ENCODE measurements at regions not wholly inside any gene's neighbourhood (a gene's known extent, or its start where the extent isn't known, plus 50 kb on each side); places are given as distances from the start of the nearest gene placed in this dataset.

GRCh38 chr6:166715992-166716391 lies 88.9 kb upstream of the RPS6KA2 start:
- ATAC-seq (no peak), DNase-seq (no peak)
- Histone ChIP-seq H3K27me3 (ENCODE audit: low read depth) (no peaks in the 10 kb centered on the region), H3K4me1 (no peaks in the 10 kb centered on the region), H3K27ac (no peak overlapping the region), H3K9me3 (no peaks in the 10 kb centered on the region), H3K36me3 (no peaks in the 10 kb centered on the region), H3K4me3 (no peak overlapping the region)
- intact Hi-C loops (cut with DNase I): no loop called here
- TF ChIP-seq CTCF (IDR thresholded peaks at IDR 0.05): no peak

GRCh38 chr6:166715065-166715464 lies 88.0 kb upstream of the RPS6KA2 start:
- no peaks in the 10 kb centered on the region for H3K36me3 ChIP-seq
- ATAC-seq (peak in 1 of 2 donors; percentile 50), DNase-seq (no peak)
- H3K27ac ChIP-seq: no peak overlapping the region
- H3K27me3 ChIP-seq (ENCODE audit: low read depth): no peaks in the 10 kb centered on the region
- intact Hi-C loops (cut with DNase I): no loop called here
- no peak for TF ChIP-seq CTCF (IDR thresholded peaks at IDR 0.05)
- no peaks in the 10 kb centered on the region for H3K9me3 ChIP-seq
- no peaks in the 10 kb centered on the region for H3K4me1 ChIP-seq
- no peak overlapping the region for H3K4me3 ChIP-seq

- Histone ChIP-seq H3K4me1 (no peaks in the 10 kb centered on the region), H3K27ac (no peak overlapping the region), H3K27me3 (ENCODE audit: low read depth) (no peaks in the 10 kb centered on the region), H3K36me3 (no peaks in the 10 kb centered on the region), H3K4me3 (no peak overlapping the region), H3K9me3 (no peaks in the 10 kb centered on the region)
- no peak for TF ChIP-seq CTCF (IDR thresholded peaks at IDR 0.05)
- no peak for ATAC-seq
- DNase-seq: no peak
- intact Hi-C loops (cut with DNase I): no loop called here
Measured at GRCh38 chr6:166714581-166714980, 87.5 kb upstream of the RPS6KA2 start.

- TF ChIP-seq CTCF (IDR thresholded peaks at IDR 0.05): no peak
- intact Hi-C loops (cut with DNase I): no loop called here
- Histone ChIP-seq H3K4me1 (no peaks in the 10 kb centered on the region), H3K27me3 (ENCODE audit: low read depth) (no peaks in the 10 kb centered on the region), H3K27ac (no peak overlapping the region), H3K36me3 (no peaks in the 10 kb centered on the region), H3K4me3 (no peak overlapping the region), H3K9me3 (no peaks in the 10 kb centered on the region)
- ATAC-seq: no peak
- DNase-seq: no peak
Measured at GRCh38 chr6:166714187-166714510, 87.1 kb upstream of the RPS6KA2 start.

GRCh38 chr6:166713434-166714186 lies 86.6 kb upstream of the RPS6KA2 start:
- H3K27ac ChIP-seq: no peak overlapping the region
- DNase-seq (no peak), ATAC-seq (no peak)
- H3K27me3 ChIP-seq (ENCODE audit: low read depth): no peaks in the 10 kb centered on the region
- no peaks in the 10 kb centered on the region for H3K4me1 ChIP-seq
- no peaks in the 10 kb centered on the region for H3K36me3 ChIP-seq
- no peak overlapping the region for H3K4me3 ChIP-seq
- H3K9me3 ChIP-seq: no peaks in the 10 kb centered on the region
- intact Hi-C loops (cut with DNase I): no loop called here
- no peak for TF ChIP-seq CTCF (IDR thresholded peaks at IDR 0.05)
